ENCODE measurements at regions not wholly inside any gene's neighbourhood (a gene's known extent, or its start where the extent isn't known, plus 50 kb on each side); places are given as distances from the start of the nearest gene placed in this dataset.

GRCh38 chr13:107067381-107067780 lies 499.4 kb upstream of the ARGLU1 start:
- no peak for DNase-seq

- DNase-seq: no peak
These were observed 498.4 kb upstream of the ARGLU1 start for GRCh38 chr13:107066355-107066754.

GRCh38 chr13:107065036-107065435 lies 497.1 kb upstream of the ARGLU1 start:
- DNase-seq: no peak

GRCh38 chr13:107057028-107057631 lies 489.2 kb upstream of the ARGLU1 start:
- no peak for DNase-seq

GRCh38 chr13:107043021-107043956 lies 475.4 kb upstream of the ARGLU1 start:
- DNase-seq: no peak

- DNase-seq: no peak
These were observed 467.8 kb upstream of the ARGLU1 start for GRCh38 chr13:107035778-107036177.

- DNase-seq: no peak
These were observed 467.2 kb upstream of the ARGLU1 start for GRCh38 chr13:107035186-107035585.

GRCh38 chr13:107034236-107034872 lies 466.4 kb upstream of the ARGLU1 start:
- DNase-seq: no peak

GRCh38 chr13:107031716-107032115 lies 463.8 kb upstream of the ARGLU1 start:
- no peak for DNase-seq

GRCh38 chr13:107028751-107029150 lies 460.8 kb upstream of the ARGLU1 start:
- no peak for DNase-seq

GRCh38 chr13:107025991-107026390 lies 458.1 kb upstream of the ARGLU1 start:
- DNase-seq: no peak

GRCh38 chr13:107023335-107023734 lies 455.4 kb upstream of the ARGLU1 start:
- no peak for DNase-seq

GRCh38 chr13:107020393-107020792 lies 452.5 kb upstream of the ARGLU1 start:
- no peak for DNase-seq

GRCh38 chr13:107018285-107018684 lies 450.3 kb upstream of the ARGLU1 start:
- DNase-seq: no peak

GRCh38 chr13:107006661-107007060 lies 438.7 kb upstream of the ARGLU1 start:
- DNase-seq: no peak

GRCh38 chr13:107005577-107005976 lies 437.6 kb upstream of the ARGLU1 start:
- no peak for DNase-seq

GRCh38 chr13:107003911-107004310 lies 436.0 kb upstream of the ARGLU1 start:
- no peak for DNase-seq

- no peak for DNase-seq
These were observed 430.7 kb upstream of the ARGLU1 start for GRCh38 chr13:106998664-106999063.

- no peak for DNase-seq
These were observed 429.8 kb upstream of the ARGLU1 start for GRCh38 chr13:106997696-106998095.

GRCh38 chr13:106996867-106997618 lies 429.1 kb upstream of the ARGLU1 start:
- no peak for DNase-seq

- no peak for DNase-seq
These were observed 422.7 kb upstream of the ARGLU1 start for GRCh38 chr13:106990594-106990993.

- DNase-seq: no peak
These were observed 421.9 kb upstream of the ARGLU1 start for GRCh38 chr13:106989876-106990275.

- DNase-seq: no peak
These were observed 419.5 kb upstream of the ARGLU1 start for GRCh38 chr13:106987427-106987785.

Measured in NCI-H2029 treated with DMSO at 0.1 percent for 48 hours (cell line).